ENCODE measurements at regions not wholly inside any gene's neighbourhood (a gene's known extent, or its start where the extent isn't known, plus 50 kb on each side); places are given as distances from the start of the nearest gene placed in this dataset.

- no peak for TF ChIP-seq CTCF (IDR thresholded peaks at IDR 0.05)
- TF ChIP-seq ZFX (IDR thresholded peaks at IDR 0.05; ENCODE audit: borderline replicate concordance), result no peak
These were observed 311.2 kb upstream of the TMC3 start for GRCh38 chr15:81685237-81685636.
